Gastroesophageal sphincter (tissue), 4 donors: ENCODE measurements at regions not wholly inside any gene's neighbourhood (a gene's known extent, or its start where the extent isn't known, plus 50 kb on each side); places are given as distances from the start of the nearest gene placed in this dataset.

Experiments
- ATAC-seq: fragments of 150-250 bp; one replicate; pipeline ENCODE4 v1.9.1; 2016; ENCODE audit warnings: mild to moderate bottlenecking, moderate library complexity
- H3K27ac ChIP-seq, 4 donors: fragments of 200-600 bp; sonication (generic) in 3 of 4; 1 replicate in 3 of 4; 2 replicates in 1 of 4; pipeline ENCODE4 v1.5.1; 2016 to 2019
- H3K27me3 ChIP-seq: fragments of 200-600 bp; sonication (generic); one replicate; pipeline ENCODE4 v1.5.1; 2019
- H3K36me3 ChIP-seq, 2 donors: fragments of 200-600 bp; sonication (generic); one replicate each; pipeline ENCODE4 v1.5.1; 2019; ENCODE audit warnings: control low read depth in 1 of 2
- H3K4me1 ChIP-seq, 3 donors: fragments of 200-600 bp; sonication (generic); 1 replicate in 2 of 3; 2 replicates in 1 of 3; pipeline ENCODE4 v1.5.1; 2016 to 2019; ENCODE audit warnings: control low read depth in 2 of 3
- H3K4me3 ChIP-seq, 2 donors: fragments of 200-600 bp; sonication (generic); one replicate each; pipeline ENCODE4 v1.5.1; 2019; ENCODE audit warnings: mild to moderate bottlenecking in 1 of 2, moderate library complexity in 1 of 2
- H3K9me3 ChIP-seq, 3 donors: fragments of 200-600 bp; sonication (generic); one replicate each; pipeline ENCODE4 v1.5.1; 2017 to 2019; ENCODE audit warnings: control low read depth in 2 of 3
- CTCF ChIP-seq, 4 experiments: fragments of 200-600 bp in 2 of 4; fragments of 450-650 bp in 2 of 4; sonication (generic) in 1 of 4; IDR thresholded peaks; one replicate each; pipeline ENCODE4 v1.5.1; 2017 to 2019; ENCODE audit warnings: antibody characterized with exemption in 4 of 4, mild to moderate bottlenecking in 2 of 4, moderate library complexity in 2 of 4
- EP300 ChIP-seq: sonication (generic); formaldehyde crosslinking; IDR thresholded peaks from one replicate; pipeline ENCODE4 v1.6.1; 2017; ENCODE audit warnings: antibody characterized with exemption, mild to moderate bottlenecking
- POLR2A ChIP-seq, 2 donors: fragments of 450-650 bp; IDR thresholded peaks; one replicate each; pipeline ENCODE4 v1.6.1; 2017; ENCODE audit warnings: antibody characterized with exemption in 2 of 2, mild to moderate bottlenecking in 2 of 2, moderate library complexity in 1 of 2
- POLR2AphosphoS5 ChIP-seq: sonication (generic); formaldehyde crosslinking; IDR thresholded peaks from one replicate; pipeline ENCODE4 v1.6.1; 2017; ENCODE audit warnings: antibody characterized with exemption
- WGBS, 2 donors: methylation state at CpG; one replicate each; pipeline ENCODE4 v1.1.5; 2018; ENCODE audit warnings: low coverage in 1 of 2; 5-methylcytosine and 5-hydroxymethylcytosine counted together

DNA sequence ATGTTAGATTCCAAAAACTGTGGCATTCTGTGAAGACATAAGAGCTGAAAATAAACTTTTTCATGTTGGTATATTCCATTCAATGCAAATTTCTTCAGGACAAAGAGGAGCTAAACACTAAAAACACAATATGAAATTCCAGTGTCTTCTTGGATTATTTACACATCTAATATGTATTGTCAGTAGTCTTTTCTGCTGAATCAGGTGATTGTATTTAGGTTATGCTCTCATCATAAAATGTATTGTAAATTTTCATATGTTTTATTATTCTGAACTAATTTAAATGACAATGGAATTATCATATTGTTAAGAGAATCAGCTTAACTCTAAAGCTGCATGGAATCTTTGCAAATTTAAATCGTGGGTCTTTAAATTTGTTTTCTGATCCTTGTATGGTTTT is 526.7 kb downstream of the PDHA2 start:
- no peaks in the 10 kb centered on the region for H3K4me1 ChIP-seq
- no peaks in the 10 kb centered on the region for H3K27me3 ChIP-seq
- no peak overlapping the region for H3K27ac ChIP-seq
- no peaks in the 10 kb centered on the region for H3K36me3 ChIP-seq
- no peak for TF ChIP-seq CTCF (IDR thresholded peaks at IDR 0.05)
- no peak for TF ChIP-seq EP300
- TF ChIP-seq POLR2AphosphoS5, result no peak
- no peak for TF ChIP-seq POLR2A (IDR thresholded peaks at IDR 0.05)
- ATAC-seq, result no peak
- H3K9me3 ChIP-seq, result peaks cover 0 to 14% (median 0%) of the 10 kb centered on the region in 3 donors
- WGBS, 2 donors, result 70 to 83% methylated on average over 1 of the region's 1 CpG
- no peak overlapping the region for H3K4me3 ChIP-seq

DNA sequence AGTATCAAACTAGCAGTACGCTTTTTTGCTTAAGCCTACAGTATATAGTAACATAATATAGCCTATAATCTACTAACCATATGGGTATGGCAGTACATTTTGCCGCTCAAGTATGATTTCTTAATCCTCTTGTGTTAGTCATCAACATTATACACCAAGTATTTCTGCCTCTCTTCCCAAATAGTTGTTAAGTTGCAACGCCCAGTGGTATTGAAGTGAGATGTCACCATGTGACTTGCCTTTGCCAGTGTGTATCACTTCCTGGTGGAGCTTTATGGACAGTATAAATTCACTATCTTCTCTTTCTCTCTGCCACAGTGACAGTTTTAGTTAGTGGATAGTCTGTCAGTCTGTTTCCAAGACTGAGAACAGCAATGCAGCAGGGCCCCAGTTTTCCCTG is 535.5 kb downstream of the PDHA2 start:
- TF ChIP-seq CTCF (IDR thresholded peaks at IDR 0.05), result no peak
- TF ChIP-seq POLR2A (IDR thresholded peaks at IDR 0.05), result no peak
- TF ChIP-seq EP300, result no peak
- TF ChIP-seq POLR2AphosphoS5, result no peak
- WGBS, 2 donors, result 54 to 87% methylated on average over 3 of the region's 3 CpGs
- no peaks in the 10 kb centered on the region for H3K4me1 ChIP-seq
- ATAC-seq, result no peak
- no peaks in the 10 kb centered on the region for H3K27me3 ChIP-seq
- no peaks in the 10 kb centered on the region for H3K36me3 ChIP-seq
- H3K4me3 ChIP-seq, result no peak overlapping the region
- peaks cover 0 to 6% (median 0%) of the 10 kb centered on the region in 3 donors for H3K9me3 ChIP-seq
- no peak overlapping the region for H3K27ac ChIP-seq

DNA sequence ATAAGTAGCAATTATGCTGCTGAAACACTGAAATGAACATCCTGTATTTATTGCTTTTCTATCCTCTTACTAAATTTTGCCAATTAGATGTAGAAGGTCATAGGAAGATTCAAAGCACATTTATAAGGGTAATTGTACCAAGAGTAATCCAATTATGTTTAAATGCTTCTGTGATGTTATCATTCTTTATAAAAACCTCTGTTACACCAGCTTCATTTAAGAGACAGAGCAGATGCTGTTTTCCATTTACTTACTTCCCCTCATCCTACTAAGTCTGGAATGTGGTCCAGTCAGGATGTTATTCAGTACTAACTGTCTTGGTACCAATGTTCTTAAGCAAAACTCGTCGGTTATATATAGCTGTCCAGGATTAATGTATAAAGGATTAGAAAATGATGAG is 539.6 kb downstream of the PDHA2 start:
- H3K27me3 ChIP-seq, result no peaks in the 10 kb centered on the region
- H3K4me1 ChIP-seq, result no peaks in the 10 kb centered on the region
- H3K9me3 ChIP-seq, result no peaks in the 10 kb centered on the region
- no peaks in the 10 kb centered on the region for H3K36me3 ChIP-seq
- no peak overlapping the region for H3K4me3 ChIP-seq
- H3K27ac ChIP-seq, result no peak overlapping the region
- WGBS, 2 donors, result 0 to 16% methylated on average over 2 of the region's 2 CpGs
- TF ChIP-seq CTCF (IDR thresholded peaks at IDR 0.05) (no peak), POLR2AphosphoS5 (no peak), POLR2A (IDR thresholded peaks at IDR 0.05) (no peak), EP300 (no peak)
- ATAC-seq, result no peak

DNA sequence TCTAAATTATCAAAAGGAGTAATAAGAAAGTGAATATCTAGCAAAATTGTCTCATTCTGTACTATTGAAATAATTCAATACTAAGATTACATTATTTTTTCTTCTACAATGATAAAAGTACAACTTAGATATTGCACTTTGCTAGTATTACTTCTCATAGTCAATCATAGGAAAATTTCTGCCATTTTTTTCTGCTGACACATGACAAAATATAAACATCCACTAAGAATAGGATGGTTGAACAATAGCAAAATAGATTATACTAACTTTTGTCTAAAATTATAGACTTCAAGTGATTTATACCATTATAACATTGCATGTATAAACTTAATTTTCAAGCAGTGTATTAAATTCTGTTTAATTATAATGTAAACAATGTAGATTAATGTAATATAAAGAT is 540.2 kb downstream of the PDHA2 start:
- no peak for ATAC-seq
- TF ChIP-seq POLR2A (IDR thresholded peaks at IDR 0.05) (no peak), CTCF (IDR thresholded peaks at IDR 0.05) (no peak), POLR2AphosphoS5 (no peak), EP300 (no peak)
- H3K4me1 ChIP-seq, result no peaks in the 10 kb centered on the region

GRCh38 chr4:96383349-96383748 is 543.5 kb downstream of the PDHA2 start:
- Histone ChIP-seq H3K27ac (no peak overlapping the region), H3K27me3 (no peaks in the 10 kb centered on the region), H3K4me3 (no peak overlapping the region), H3K9me3 (no peaks in the 10 kb centered on the region), H3K36me3 (no peaks in the 10 kb centered on the region), H3K4me1 (no peaks in the 10 kb centered on the region)
- TF ChIP-seq EP300, result no peak
- no peak for TF ChIP-seq POLR2A (IDR thresholded peaks at IDR 0.05)
- TF ChIP-seq CTCF (IDR thresholded peaks at IDR 0.05), result no peak
- no peak for TF ChIP-seq POLR2AphosphoS5
- ATAC-seq, result no peak

More for the DNA sequence above, 540.2 kb downstream of the PDHA2 start:
- H3K4me3 ChIP-seq, result no peak overlapping the region
- H3K27ac ChIP-seq, result no peak overlapping the region
- H3K9me3 ChIP-seq, result no peaks in the 10 kb centered on the region
- no peaks in the 10 kb centered on the region for H3K36me3 ChIP-seq
- no peaks in the 10 kb centered on the region for H3K27me3 ChIP-seq
